HepG2 (cell line): ENCODE measurements at regions not wholly inside any gene's neighbourhood (a gene's known extent, or its start where the extent isn't known, plus 50 kb on each side); places are given as distances from the start of the nearest gene placed in this dataset.

Experiments used
- ATAC-seq: fragments of 200-7000 bp; cut with Tn5 transposase; 3 replicates; pipeline ENCODE4 v1.9.1; 2020; ENCODE audit warnings: mild to moderate bottlenecking, moderate library complexity
- BruUV-seq: library from RNA; stranded (reverse); fragments of 400-500 nt; replicated peaks from 2 replicates; lab custom pipeline; 2021; lab: Mats Ljungman, UMichigan
- CTCF ChIA-PET: fragments of 300-600 bp; formaldehyde crosslinking; extraction: SDS; loops from one replicate; lab custom pipeline; 2021; ENCODE audit warnings: low total read pairs, inconsistent platforms, low intra/inter-chr PET ratio; lab: Yijun Ruan, JAX
- POLR2A ChIA-PET: fragments of 350-600 bp; sonication (Branson Sonifier 250); formaldehyde crosslinking; loops from one replicate; lab custom pipeline; 2020; ENCODE audit warnings: antibody characterized with exemption, inconsistent platforms; lab: Yijun Ruan, JAX
- DNase-seq: peaks from one replicate; pipeline ENCODE4 v3.0.0-alpha.2; 2015; ENCODE audit warnings: low spot score
- FAIRE-seq: peaks from 3 replicates; lab custom pipeline; 2011; peaks lifted over from hg19 to GRCh38; lab: Jason Lieb, UNC
- H2AFZ ChIP-seq: one replicate; pipeline ENCODE4 v1.6.1; 2011; ENCODE audit warnings: low read length, inconsistent platforms
- H3K27ac ChIP-seq: fragments of 300-600 bp; 3 replicates; pipeline ENCODE4 v1.8.0; 2011; ENCODE audit warnings: mixed run types, mild to moderate bottlenecking, mixed read lengths, low read length, inconsistent platforms; ENCODE audit not compliant: insufficient read depth; ENCODE audit errors: extremely low read length
- H3K27me3 ChIP-seq, 2 experiments: fragments of 200-600 bp in 1 of 2; 2 replicates in 1 of 2; 3 replicates in 1 of 2; pipeline versions ENCODE4 v1.6.0 to v1.8.0; 2011; ENCODE audit warnings: low read length in 2 of 2, mild to moderate bottlenecking in 2 of 2, moderate library complexity in 2 of 2, inconsistent platforms in 1 of 2; ENCODE audit not compliant: insufficient read depth in 2 of 2, control insufficient read depth in 1 of 2
- H3K36me3 ChIP-seq, 2 experiments: fragments of 200-600 bp in 1 of 2; replicated peaks in 1 of 2; 2 replicates in 1 of 2; 3 replicates in 1 of 2; pipeline versions ENCODE4 v1.5.1 to v1.8.0; 2011; ENCODE audit warnings: low read length in 2 of 2, inconsistent platforms in 1 of 2; ENCODE audit not compliant: insufficient read depth in 2 of 2, control insufficient read depth in 1 of 2
- H3K4me1 ChIP-seq: 2 replicates; pipeline ENCODE4 v1.5.1; 2012; ENCODE audit warnings: low read length, inconsistent platforms; ENCODE audit not compliant: insufficient read depth
- H3K4me2 ChIP-seq: 2 replicates; pipeline ENCODE4 v1.6.0; 2011; ENCODE audit warnings: low read depth, low read length, inconsistent platforms
- H3K4me3 ChIP-seq, 3 experiments: fragments of 200-600 bp in 1 of 3; sonication (generic), shearing (Covaris generic) in 1 of 3; replicated peaks in 1 of 3; 2 replicates each; pipeline ENCODE4 v1.5.1; 2011 to 2016; ENCODE audit warnings: low read length in 3 of 3, inconsistent platforms in 2 of 3, low read depth in 2 of 3, mild to moderate bottlenecking in 2 of 3, control low read depth in 1 of 3, mixed read lengths in 1 of 3; ENCODE audit not compliant: insufficient read depth in 1 of 3
- H3K79me2 ChIP-seq: one replicate; pipeline ENCODE4 v1.6.1; 2011; ENCODE audit warnings: low read length, inconsistent platforms; ENCODE audit not compliant: insufficient read depth
- H3K9ac ChIP-seq: 2 replicates; pipeline ENCODE4 v1.6.0; 2011; ENCODE audit warnings: mild to moderate bottlenecking, low read depth, low read length, inconsistent platforms; ENCODE audit not compliant: insufficient read depth
- H3K9me3 ChIP-seq: 2 replicates; pipeline ENCODE4 v1.5.1; 2012; ENCODE audit warnings: mild to moderate bottlenecking, low read length
- H4K20me1 ChIP-seq: 2 replicates; pipeline ENCODE4 v1.6.0; 2011; ENCODE audit warnings: inconsistent platforms, mild to moderate bottlenecking, low read length, moderate library complexity; ENCODE audit not compliant: insufficient read depth
- AHR ChIP-seq: IDR thresholded peaks from 2 replicates; pipeline ENCODE4 v1.6.1; 2018; ENCODE audit warnings: missing genetic modification reagents, missing compliant biosample characterization
- HNRNPL ChIP-seq: fragments of 200-400 bp; formaldehyde crosslinking; IDR thresholded peaks from 2 replicates; pipeline ENCODE4 v1.6.1; 2017; ENCODE audit warnings: mild to moderate bottlenecking, low read depth, low read length
- NR2C2 ChIP-seq: sonication (generic); formaldehyde crosslinking; IDR thresholded peaks from 2 replicates; pipeline ENCODE4 v1.4.0; 2020; ENCODE audit warnings: missing genetic modification reagents, mild to moderate bottlenecking, moderate library complexity, borderline replicate concordance
- ZNF34 ChIP-seq: sonication (generic); formaldehyde crosslinking; IDR thresholded peaks from 2 replicates; pipeline ENCODE4 v1.4.0; 2020; ENCODE audit warnings: mild to moderate bottlenecking, missing genetic modification reagents, borderline replicate concordance
- ZNF460 ChIP-seq: sonication (generic); formaldehyde crosslinking; IDR thresholded peaks from 2 replicates; pipeline ENCODE4 v1.5.1; 2020; ENCODE audit warnings: missing genetic modification reagents, mild to moderate bottlenecking, borderline replicate concordance
- ZNF563 ChIP-seq: sonication (generic); formaldehyde crosslinking; IDR thresholded peaks from 2 replicates; pipeline ENCODE4 v1.8.0; 2022; ENCODE audit warnings: mild to moderate bottlenecking, moderate library complexity, missing genetic modification reagents
- ZNF720 ChIP-seq: sonication (generic); formaldehyde crosslinking; IDR thresholded peaks from 2 replicates; pipeline ENCODE4 v1.4.0; 2020; ENCODE audit warnings: missing genetic modification reagents
- ZNF883 ChIP-seq: sonication (generic); formaldehyde crosslinking; IDR thresholded peaks from 2 replicates; pipeline ENCODE4 v1.5.1; 2020; ENCODE audit warnings: mild to moderate bottlenecking, missing genetic modification reagents; ENCODE audit errors: not compliant biosample characterization
- ZSCAN20 ChIP-seq: sonication (generic); formaldehyde crosslinking; IDR thresholded peaks from 2 replicates; pipeline ENCODE4 v1.4.0; 2020; ENCODE audit warnings: missing genetic modification reagents, mild to moderate bottlenecking, borderline replicate concordance
- ZZZ3 ChIP-seq: sonication (generic); formaldehyde crosslinking; IDR thresholded peaks from 2 replicates; pipeline ENCODE4 v1.4.0; 2020; ENCODE audit warnings: missing genetic modification reagents, mild to moderate bottlenecking, borderline replicate concordance
- WGBS: methylation state at CpG from one replicate; pipeline ENCODE4 v1.1.6; 2017; ENCODE audit warnings: low lambda C conversion rate; 5-methylcytosine and 5-hydroxymethylcytosine counted together
- in situ Hi-C: cut with HindIII; loops from 2 replicates; pipeline ENCODE4 v1.10.0; 2017; ENCODE audit warnings: low pct_unique_long_range_greater_than_20kb; ENCODE audit not compliant: extremely low pct_ligation_motif_present
- intact Hi-C: fragments of 100-400 bp; cut with micrococcal nuclease; formaldehyde crosslinking; loops from one replicate; pipeline ENCODE4 v1.10.0; 2022; ENCODE audit not compliant: unreplicated experiment
- TF ChIP-seq, protein P1 (sequence below): sonication (generic); formaldehyde crosslinking; conservative IDR thresholded peaks from 2 replicates; pipeline ENCODE4 v1.4.0; 2020; ENCODE audit warnings: missing genetic modification reagents
- TF ChIP-seq, protein P2 (sequence below): sonication (generic); formaldehyde crosslinking; IDR thresholded peaks from 2 replicates; pipeline ENCODE4 v1.5.0; 2020; ENCODE audit warnings: mild to moderate bottlenecking, missing genetic modification reagents
- TF ChIP-seq, protein P3 (sequence below): sonication (generic); formaldehyde crosslinking; IDR thresholded peaks from 2 replicates; pipeline ENCODE4 v1.8.0; 2023; ENCODE audit warnings: mild to moderate bottlenecking, missing genetic modification reagents
- TF ChIP-seq, protein P4 (sequence below): sonication (generic); formaldehyde crosslinking; IDR thresholded peaks from 2 replicates; pipeline ENCODE4 v1.4.0; 2020; ENCODE audit warnings: low read depth, mild to moderate bottlenecking, missing genetic modification reagents

DNA sequence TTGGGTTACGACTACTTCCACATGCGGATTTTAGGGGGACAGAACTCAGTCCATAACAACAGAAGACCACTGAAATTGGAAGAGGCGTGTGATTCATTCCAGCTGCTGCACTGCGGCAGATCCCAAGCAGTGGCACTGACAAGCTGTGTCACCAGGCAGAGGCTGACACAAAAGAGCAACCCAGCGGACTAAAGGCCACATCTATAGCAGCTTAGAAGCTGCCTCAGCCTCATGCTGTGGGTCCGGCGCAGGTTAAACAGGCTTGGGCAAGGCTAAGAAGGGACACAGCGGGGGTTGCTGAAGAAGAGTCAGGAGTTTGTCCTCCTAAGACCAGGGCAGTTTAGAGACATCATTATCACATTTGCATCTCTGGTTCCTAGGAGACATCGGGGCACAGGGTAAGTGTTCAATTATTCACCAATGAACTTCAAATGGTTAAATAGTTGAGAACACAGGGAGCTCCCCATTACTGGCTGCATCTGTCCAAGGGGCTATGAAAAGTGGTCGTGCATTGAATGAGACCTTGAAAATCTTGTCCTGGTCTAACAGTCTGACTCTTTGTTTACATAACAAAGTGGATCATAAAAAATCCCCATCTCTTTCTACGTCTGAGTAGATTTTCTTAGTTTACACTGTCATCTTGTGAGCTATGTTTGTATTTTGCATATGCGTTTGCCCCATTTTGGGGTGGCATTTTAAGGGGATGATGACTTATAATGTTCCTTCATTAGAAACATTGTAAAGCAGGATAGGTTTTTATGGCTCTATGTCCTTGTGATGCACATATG is 162.3 kb upstream of the TRIB2 start:
- in situ Hi-C loops (no loop called here), intact Hi-C loops (no loop called here)
- Histone ChIP-seq H3K9ac (no peak overlapping the region), H3K27ac (no peak overlapping the region), H3K9me3 (no peaks in the 10 kb centered on the region), H3K4me3 (no peak overlapping the region), H3K27me3 (no peaks in the 10 kb centered on the region), H3K79me2 (no peaks in the 10 kb centered on the region), H3K4me2 (no peak overlapping the region), H3K36me3 (no peaks in the 10 kb centered on the region), H2AFZ (no peak overlapping the region), H4K20me1 (no peaks in the 10 kb centered on the region), H3K4me1 (no peaks in the 10 kb centered on the region)
- no peak for TF ChIP-seq ZNF460
- TF ChIP-seq, protein P1, sequence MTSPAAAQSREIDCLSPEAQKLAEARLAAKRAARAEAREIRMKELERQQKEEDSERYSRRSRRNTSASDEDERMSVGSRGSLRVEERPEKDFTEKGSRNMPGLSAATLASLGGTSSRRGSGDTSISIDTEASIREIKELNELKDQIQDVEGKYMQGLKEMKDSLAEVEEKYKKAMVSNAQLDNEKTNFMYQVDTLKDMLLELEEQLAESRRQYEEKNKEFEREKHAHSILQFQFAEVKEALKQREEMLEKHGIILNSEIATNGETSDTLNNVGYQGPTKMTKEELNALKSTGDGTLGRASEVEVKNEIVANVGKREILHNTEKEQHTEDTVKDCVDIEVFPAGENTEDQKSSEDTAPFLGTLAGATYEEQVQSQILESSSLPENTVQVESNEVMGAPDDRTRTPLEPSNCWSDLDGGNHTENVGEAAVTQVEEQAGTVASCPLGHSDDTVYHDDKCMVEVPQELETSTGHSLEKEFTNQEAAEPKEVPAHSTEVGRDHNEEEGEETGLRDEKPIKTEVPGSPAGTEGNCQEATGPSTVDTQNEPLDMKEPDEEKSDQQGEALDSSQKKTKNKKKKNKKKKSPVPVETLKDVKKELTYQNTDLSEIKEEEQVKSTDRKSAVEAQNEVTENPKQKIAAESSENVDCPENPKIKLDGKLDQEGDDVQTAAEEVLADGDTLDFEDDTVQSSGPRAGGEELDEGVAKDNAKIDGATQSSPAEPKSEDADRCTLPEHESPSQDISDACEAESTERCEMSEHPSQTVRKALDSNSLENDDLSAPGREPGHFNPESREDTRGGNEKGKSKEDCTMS (CRISPR knock-in tag), result no peak
- no peak for TF ChIP-seq HNRNPL
- no peak for TF ChIP-seq ZNF34 (CRISPR knock-in tag)
- TF ChIP-seq, protein P2, sequence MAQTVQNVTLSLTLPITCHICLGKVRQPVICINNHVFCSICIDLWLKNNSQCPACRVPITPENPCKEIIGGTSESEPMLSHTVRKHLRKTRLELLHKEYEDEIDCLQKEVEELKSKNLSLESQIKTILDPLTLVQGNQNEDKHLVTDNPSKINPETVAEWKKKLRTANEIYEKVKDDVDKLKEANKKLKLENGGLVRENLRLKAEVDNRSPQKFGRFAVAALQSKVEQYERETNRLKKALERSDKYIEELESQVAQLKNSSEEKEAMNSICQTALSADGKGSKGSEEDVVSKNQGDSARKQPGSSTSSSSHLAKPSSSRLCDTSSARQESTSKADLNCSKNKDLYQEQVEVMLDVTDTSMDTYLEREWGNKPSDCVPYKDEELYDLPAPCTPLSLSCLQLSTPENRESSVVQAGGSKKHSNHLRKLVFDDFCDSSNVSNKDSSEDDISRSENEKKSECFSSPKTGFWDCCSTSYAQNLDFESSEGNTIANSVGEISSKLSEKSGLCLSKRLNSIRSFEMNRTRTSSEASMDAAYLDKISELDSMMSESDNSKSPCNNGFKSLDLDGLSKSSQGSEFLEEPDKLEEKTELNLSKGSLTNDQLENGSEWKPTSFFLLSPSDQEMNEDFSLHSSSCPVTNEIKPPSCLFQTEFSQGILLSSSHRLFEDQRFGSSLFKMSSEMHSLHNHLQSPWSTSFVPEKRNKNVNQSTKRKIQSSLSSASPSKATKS (CRISPR knock-in tag), result no peak
- TF ChIP-seq ZNF720 (CRISPR knock-in tag), result no peak
- TF ChIP-seq, protein P3, sequence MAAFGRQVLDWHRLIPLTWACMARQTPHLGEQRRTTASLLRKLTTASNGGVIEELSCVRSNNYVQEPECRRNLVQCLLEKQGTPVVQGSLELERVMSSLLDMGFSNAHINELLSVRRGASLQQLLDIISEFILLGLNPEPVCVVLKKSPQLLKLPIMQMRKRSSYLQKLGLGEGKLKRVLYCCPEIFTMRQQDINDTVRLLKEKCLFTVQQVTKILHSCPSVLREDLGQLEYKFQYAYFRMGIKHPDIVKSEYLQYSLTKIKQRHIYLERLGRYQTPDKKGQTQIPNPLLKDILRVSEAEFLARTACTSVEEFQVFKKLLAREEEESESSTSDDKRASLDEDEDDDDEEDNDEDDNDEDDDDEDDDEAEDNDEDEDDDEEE (CRISPR knock-in tag), result no peak
- no peak for TF ChIP-seq NR2C2 (CRISPR knock-in tag)
- TF ChIP-seq ZSCAN20 (CRISPR knock-in tag), result no peak
- no peak for TF ChIP-seq ZNF563 (CRISPR knock-in tag)
- no peak for TF ChIP-seq ZNF883
- TF ChIP-seq ZZZ3, result no peak
- TF ChIP-seq, protein P4, sequence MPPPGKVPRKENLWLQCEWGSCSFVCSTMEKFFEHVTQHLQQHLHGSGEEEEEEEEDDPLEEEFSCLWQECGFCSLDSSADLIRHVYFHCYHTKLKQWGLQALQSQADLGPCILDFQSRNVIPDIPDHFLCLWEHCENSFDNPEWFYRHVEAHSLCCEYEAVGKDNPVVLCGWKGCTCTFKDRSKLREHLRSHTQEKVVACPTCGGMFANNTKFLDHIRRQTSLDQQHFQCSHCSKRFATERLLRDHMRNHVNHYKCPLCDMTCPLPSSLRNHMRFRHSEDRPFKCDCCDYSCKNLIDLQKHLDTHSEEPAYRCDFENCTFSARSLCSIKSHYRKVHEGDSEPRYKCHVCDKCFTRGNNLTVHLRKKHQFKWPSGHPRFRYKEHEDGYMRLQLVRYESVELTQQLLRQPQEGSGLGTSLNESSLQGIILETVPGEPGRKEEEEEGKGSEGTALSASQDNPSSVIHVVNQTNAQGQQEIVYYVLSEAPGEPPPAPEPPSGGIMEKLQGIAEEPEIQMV (CRISPR knock-in tag), result no peak
- no peak for TF ChIP-seq AHR (CRISPR knock-in tag)
- ATAC-seq (no peak), FAIRE-seq (no peak), DNase-seq (no peak)
- 47% methylated on average over 12 of the region's 12 CpGs for WGBS
- POLR2A ChIA-PET, result no interaction called here
- BruUV-seq, result no TSS peak
- CTCF ChIA-PET, result no interaction called here
